ENCODE measurements at regions not wholly inside any gene's neighbourhood (a gene's known extent, or its start where the extent isn't known, plus 50 kb on each side); places are given as distances from the start of the nearest gene placed in this dataset.
"Not testable (repeated sequence)": the region's sequence is repeated elsewhere in the genome, so short reads cannot be mapped to it uniquely, and the experiment has no call there.

DNA sequence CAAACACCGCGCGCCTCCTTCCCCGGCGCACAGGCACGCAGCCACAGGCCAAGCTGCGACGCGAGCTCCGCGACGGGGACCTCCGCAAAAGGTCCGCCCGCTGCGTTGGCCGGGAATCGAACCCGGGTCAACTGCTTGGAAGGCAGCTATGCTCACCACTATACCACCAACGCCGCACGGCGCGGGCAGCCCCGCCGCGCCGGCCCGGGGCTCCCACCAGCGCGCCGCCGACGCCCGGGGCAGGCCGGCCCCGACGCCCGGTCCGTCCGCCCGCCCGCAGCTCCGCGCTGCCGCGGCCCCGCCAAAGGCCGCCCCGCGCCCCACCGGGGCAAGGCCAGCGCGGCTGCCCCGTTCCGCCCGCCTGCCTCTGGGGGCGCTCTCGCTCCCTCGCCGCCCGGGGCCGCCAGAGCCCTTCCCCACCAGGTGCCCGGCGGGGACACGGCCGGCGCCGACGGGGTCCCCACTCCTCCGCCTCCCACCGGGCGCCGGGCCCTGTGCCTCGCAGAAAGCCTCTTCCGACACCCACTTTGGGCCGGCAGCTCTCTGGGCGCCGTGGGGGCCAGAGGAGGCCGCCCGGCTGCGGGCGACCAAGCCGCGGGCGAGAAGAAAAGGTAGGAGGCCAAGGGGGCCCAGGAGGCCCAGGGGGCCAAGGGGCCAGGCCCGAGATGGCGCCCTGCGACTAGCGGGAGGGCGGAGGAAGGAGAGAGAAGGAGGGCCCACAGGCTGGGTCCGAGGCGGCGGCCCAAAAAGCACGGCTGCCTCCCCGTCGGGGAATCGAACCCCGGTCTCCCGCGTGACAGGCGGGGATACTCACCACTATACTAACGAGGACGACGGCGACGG lies 50.2 kb upstream of the FCGR2A start:
- not testable (repeated sequence) for TF ChIP-seq CTCF (IDR thresholded peaks at IDR 0.05); EZH2 (IDR thresholded peaks at IDR 0.05; ENCODE audit: borderline replicate concordance, insufficient read depth, low read depth, low read length, poor library complexity, severe bottlenecking)
